SK-N-SH treated with all-trans-retinoic acid at 6 μM for 48 hours (cell line): ENCODE measurements at regions not wholly inside any gene's neighbourhood (a gene's known extent, or its start where the extent isn't known, plus 50 kb on each side); places are given as distances from the start of the nearest gene placed in this dataset.

Source experiments
- ATAC-seq: fragments of 200-7000 bp; cut with Tn5 transposase; 3 replicates; pipeline ENCODE4 v1.9.1; 2020; ENCODE audit warnings: mild to moderate bottlenecking, moderate library complexity
- CSDC2 ChIP-seq: fragments of 250-450 bp; sonication (Bioruptor Pico); IDR thresholded peaks from 2 replicates; pipeline ENCODE4 v1.5.0; 2020; ENCODE audit warnings: mild to moderate bottlenecking, moderate library complexity
- ESRRG ChIP-seq: fragments of 250-450 bp; sonication (Bioruptor Pico); IDR thresholded peaks from 2 replicates; pipeline ENCODE4 v1.6.1; 2021; ENCODE audit warnings: mild to moderate bottlenecking
- OSR1 ChIP-seq: fragments of 250-450 bp; sonication (Bioruptor Pico); IDR thresholded peaks from 2 replicates; pipeline ENCODE4 v1.8.0; 2022; ENCODE audit warnings: moderate library complexity, mild to moderate bottlenecking, inconsistent platforms
- RARB ChIP-seq: fragments of 250-450 bp; sonication (Bioruptor Pico); IDR thresholded peaks from 2 replicates; pipeline ENCODE4 v1.8.0; 2021; ENCODE audit warnings: mild to moderate bottlenecking, moderate library complexity
- ZNF8 ChIP-seq: fragments of 450-650 bp; formaldehyde crosslinking; IDR thresholded peaks from 2 replicates; pipeline ENCODE4 v1.5.0; 2020; ENCODE audit warnings: mild to moderate bottlenecking, moderate library complexity
- TF ChIP-seq, protein P1 (sequence below): fragments of 250-450 bp; sonication (Bioruptor Pico); IDR thresholded peaks from 2 replicates; pipeline ENCODE4 v1.5.1; 2021; ENCODE audit warnings: mild to moderate bottlenecking, moderate library complexity
- TF ChIP-seq, protein P2 (sequence below): fragments of 250-450 bp; sonication (Bioruptor Pico); IDR thresholded peaks from 2 replicates; pipeline ENCODE4 v1.8.0; 2020; ENCODE audit warnings: mild to moderate bottlenecking, moderate library complexity, borderline replicate concordance
- TF ChIP-seq, protein P3 (sequence below): fragments of 250-450 bp; sonication (Bioruptor Pico); IDR thresholded peaks from 2 replicates; pipeline ENCODE4 v1.8.0; 2021; ENCODE audit warnings: low read depth, mild to moderate bottlenecking, moderate library complexity, borderline replicate concordance

DNA sequence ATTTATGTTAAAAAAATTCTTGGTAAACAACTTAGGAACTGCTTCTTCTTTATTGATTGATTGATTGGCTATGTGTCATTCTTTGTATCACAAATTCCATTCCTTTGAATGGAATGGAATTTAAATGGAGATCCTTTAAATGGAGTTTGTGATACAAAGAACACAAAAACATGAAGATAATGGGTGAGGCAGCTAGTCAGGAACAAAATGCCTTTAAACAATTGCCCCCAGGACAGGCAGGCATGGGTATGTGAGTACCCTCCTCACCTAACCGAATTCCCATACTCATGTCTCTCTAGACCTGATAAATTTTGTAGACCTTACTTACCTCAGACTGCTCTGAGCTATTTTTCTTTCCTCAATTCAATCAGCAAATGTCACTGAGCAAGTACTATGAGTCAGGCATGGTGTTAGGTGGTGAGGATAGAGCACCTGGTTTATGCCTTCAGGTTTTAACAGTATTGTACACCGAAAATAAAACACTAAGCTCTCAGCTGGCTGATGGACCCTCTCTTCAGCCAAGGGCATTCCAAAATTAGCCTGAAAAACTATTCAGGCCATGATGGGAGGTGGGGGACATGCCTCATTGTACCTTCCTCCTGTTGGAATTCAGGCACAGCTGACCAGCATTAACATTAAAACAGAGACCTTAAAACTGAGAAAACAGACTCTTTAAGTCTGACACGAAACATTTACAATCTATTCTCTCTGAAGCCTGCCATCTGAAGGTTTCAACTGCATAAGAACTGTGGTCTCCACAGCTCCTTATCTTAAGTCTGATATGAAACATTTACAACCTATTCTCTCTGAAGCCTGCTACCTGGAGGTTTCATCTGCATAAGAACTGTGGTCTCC is 58.9 kb downstream of the OLFML3 start:
- no peak for ATAC-seq
- TF ChIP-seq RARB (CRISPR knock-in tag) (no peak), CSDC2 (CRISPR knock-in tag) (no peak), OSR1 (CRISPR knock-in tag) (no peak), ESRRG (CRISPR knock-in tag) (no peak), ZNF8 (no peak)
- TF ChIP-seq, protein P1, sequence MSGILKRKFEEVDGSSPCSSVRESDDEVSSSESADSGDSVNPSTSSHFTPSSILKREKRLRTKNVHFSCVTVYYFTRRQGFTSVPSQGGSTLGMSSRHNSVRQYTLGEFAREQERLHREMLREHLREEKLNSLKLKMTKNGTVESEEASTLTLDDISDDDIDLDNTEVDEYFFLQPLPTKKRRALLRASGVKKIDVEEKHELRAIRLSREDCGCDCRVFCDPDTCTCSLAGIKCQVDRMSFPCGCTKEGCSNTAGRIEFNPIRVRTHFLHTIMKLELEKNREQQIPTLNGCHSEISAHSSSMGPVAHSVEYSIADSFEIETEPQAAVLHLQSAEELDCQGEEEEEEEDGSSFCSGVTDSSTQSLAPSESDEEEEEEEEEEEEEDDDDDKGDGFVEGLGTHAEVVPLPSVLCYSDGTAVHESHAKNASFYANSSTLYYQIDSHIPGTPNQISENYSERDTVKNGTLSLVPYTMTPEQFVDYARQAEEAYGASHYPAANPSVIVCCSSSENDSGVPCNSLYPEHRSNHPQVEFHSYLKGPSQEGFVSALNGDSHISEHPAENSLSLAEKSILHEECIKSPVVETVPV (CRISPR knock-in tag), result no peak
- TF ChIP-seq, protein P2, sequence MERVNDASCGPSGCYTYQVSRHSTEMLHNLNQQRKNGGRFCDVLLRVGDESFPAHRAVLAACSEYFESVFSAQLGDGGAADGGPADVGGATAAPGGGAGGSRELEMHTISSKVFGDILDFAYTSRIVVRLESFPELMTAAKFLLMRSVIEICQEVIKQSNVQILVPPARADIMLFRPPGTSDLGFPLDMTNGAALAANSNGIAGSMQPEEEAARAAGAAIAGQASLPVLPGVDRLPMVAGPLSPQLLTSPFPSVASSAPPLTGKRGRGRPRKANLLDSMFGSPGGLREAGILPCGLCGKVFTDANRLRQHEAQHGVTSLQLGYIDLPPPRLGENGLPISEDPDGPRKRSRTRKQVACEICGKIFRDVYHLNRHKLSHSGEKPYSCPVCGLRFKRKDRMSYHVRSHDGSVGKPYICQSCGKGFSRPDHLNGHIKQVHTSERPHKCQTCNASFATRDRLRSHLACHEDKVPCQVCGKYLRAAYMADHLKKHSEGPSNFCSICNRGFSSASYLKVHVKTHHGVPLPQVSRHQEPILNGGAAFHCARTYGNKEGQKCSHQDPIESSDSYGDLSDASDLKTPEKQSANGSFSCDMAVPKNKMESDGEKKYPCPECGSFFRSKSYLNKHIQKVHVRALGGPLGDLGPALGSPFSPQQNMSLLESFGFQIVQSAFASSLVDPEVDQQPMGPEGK, result no peak
- TF ChIP-seq, protein P3, sequence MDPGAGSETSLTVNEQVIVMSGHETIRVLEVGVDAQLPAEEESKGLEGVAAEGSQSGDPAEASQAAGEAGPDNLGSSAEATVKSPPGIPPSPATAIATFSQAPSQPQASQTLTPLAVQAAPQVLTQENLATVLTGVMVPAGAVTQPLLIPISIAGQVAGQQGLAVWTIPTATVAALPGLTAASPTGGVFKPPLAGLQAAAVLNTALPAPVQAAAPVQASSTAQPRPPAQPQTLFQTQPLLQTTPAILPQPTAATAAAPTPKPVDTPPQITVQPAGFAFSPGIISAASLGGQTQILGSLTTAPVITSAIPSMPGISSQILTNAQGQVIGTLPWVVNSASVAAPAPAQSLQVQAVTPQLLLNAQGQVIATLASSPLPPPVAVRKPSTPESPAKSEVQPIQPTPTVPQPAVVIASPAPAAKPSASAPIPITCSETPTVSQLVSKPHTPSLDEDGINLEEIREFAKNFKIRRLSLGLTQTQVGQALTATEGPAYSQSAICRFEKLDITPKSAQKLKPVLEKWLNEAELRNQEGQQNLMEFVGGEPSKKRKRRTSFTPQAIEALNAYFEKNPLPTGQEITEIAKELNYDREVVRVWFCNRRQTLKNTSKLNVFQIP, result no peak
